Fibroblast of the conjunctiva (primary cell): ENCODE measurements at regions not wholly inside any gene's neighbourhood (a gene's known extent, or its start where the extent isn't known, plus 50 kb on each side); places are given as distances from the start of the nearest gene placed in this dataset.
A peak's percentile ranks its signal among the peaks of the same experiment; 100 is the strongest.

Experiments
- DNase-seq: peaks from one replicate; pipeline ENCODE4 v3.0.0-alpha.2; 2010; ENCODE audit warnings: low read depth

GRCh38 chr12:87930033-87930432 lies 99.2 kb downstream of the C12orf50 start:
- DNase-seq, result peak; percentile 75

GRCh38 chr12:87929346-87929745 lies 99.9 kb downstream of the C12orf50 start:
- no peak for DNase-seq

- DNase-seq, result no peak
Observed at GRCh38 chr12:87928031-87928430, 101.2 kb downstream of the C12orf50 start.

GRCh38 chr12:87925021-87925420 lies 104.2 kb downstream of the C12orf50 start:
- no peak for DNase-seq

- peak; percentile 22 for DNase-seq
Observed at GRCh38 chr12:87924149-87924548, 105.1 kb downstream of the C12orf50 start.

- DNase-seq, result peak; percentile 4
Observed at GRCh38 chr12:87923361-87923760, 105.8 kb downstream of the C12orf50 start.

- DNase-seq, result no peak
Observed at GRCh38 chr12:87922736-87923135, 106.5 kb downstream of the C12orf50 start.

GRCh38 chr12:87921621-87922020 lies 107.6 kb downstream of the C12orf50 start:
- no peak for DNase-seq

- no peak for DNase-seq
Observed at GRCh38 chr12:87920139-87920538, 109.1 kb downstream of the C12orf50 start.

GRCh38 chr12:87901457-87901856 lies 127.7 kb downstream of the C12orf50 start:
- DNase-seq, result no peak

- DNase-seq, result no peak
Observed at GRCh38 chr12:87897662-87898061, 131.5 kb downstream of the C12orf50 start.

- no peak for DNase-seq
Observed at GRCh38 chr12:87883806-87884205, 145.4 kb downstream of the C12orf50 start.

- DNase-seq, result no peak
Observed at GRCh38 chr12:87879141-87879540, 150.1 kb downstream of the C12orf50 start.

GRCh38 chr12:87870493-87871460 lies 158.4 kb downstream of the C12orf50 start:
- no peak for DNase-seq

GRCh38 chr12:87870061-87870460 lies 159.1 kb downstream of the C12orf50 start:
- no peak for DNase-seq

- DNase-seq, result peak; percentile 10
Observed at GRCh38 chr12:87866578-87867292, 162.5 kb downstream of the C12orf50 start.

GRCh38 chr12:87861791-87862190 lies 167.4 kb downstream of the C12orf50 start:
- DNase-seq, result no peak

GRCh38 chr12:87853448-87854003 lies 175.7 kb downstream of the C12orf50 start:
- no peak for DNase-seq

GRCh38 chr12:87849074-87849473 lies 180.1 kb downstream of the C12orf50 start:
- no peak for DNase-seq

- DNase-seq, result peak; percentile 63
Observed at GRCh38 chr12:87848248-87848868, 180.8 kb downstream of the C12orf50 start.

- no peak for DNase-seq
Observed at GRCh38 chr12:87847147-87847546, 182.1 kb downstream of the C12orf50 start.

- DNase-seq, result no peak
Observed at GRCh38 chr12:87846045-87846444, 183.2 kb downstream of the C12orf50 start.
